ENCODE measurements at regions not wholly inside any gene's neighbourhood (a gene's known extent, or its start where the extent isn't known, plus 50 kb on each side); places are given as distances from the start of the nearest gene placed in this dataset.

- DNase-seq (ENCODE audit: low read depth), result peak; percentile 10
These were observed 69.2 kb upstream of the CES5A start for GRCh38 chr16:55944377-55944802.

GRCh38 chr16:55943267-55943666 lies 68.1 kb upstream of the CES5A start:
- DNase-seq (ENCODE audit: low read depth), result no peak

GRCh38 chr16:55942821-55943220 lies 67.6 kb upstream of the CES5A start:
- no peak for DNase-seq (ENCODE audit: low read depth)

GRCh38 chr16:55941552-55941951 lies 66.4 kb upstream of the CES5A start:
- DNase-seq (ENCODE audit: low read depth), result no peak

- DNase-seq (ENCODE audit: low read depth), result no peak
These were observed 63.0 kb upstream of the CES5A start for GRCh38 chr16:55938126-55938525.

GRCh38 chr16:55933038-55933437 lies 57.9 kb upstream of the CES5A start:
- DNase-seq (ENCODE audit: low read depth), result no peak

- DNase-seq (ENCODE audit: low read depth), result no peak
These were observed 54.9 kb upstream of the CES5A start for GRCh38 chr16:55930036-55930435.

- DNase-seq (ENCODE audit: low read depth), result no peak
These were observed 54.0 kb upstream of the CES5A start for GRCh38 chr16:55929181-55929580.

GRCh38 chr16:55925242-55925641 lies 50.1 kb upstream of the CES5A start:
- no peak for DNase-seq (ENCODE audit: low read depth)

Data from stimulated activated CD4-positive, alpha-beta T cell treated with anti-CD3 and anti-CD28 coated beads, Interleukin-2, amount 100 ng/mL, for 4 hours (primary cell).